Medulla oblongata (tissue), 1 donor: ENCODE measurements at regions not wholly inside any gene's neighbourhood (a gene's known extent, or its start where the extent isn't known, plus 50 kb on each side); places are given as distances from the start of the nearest gene placed in this dataset.
"Not testable (repeated sequence)": the region's sequence is repeated elsewhere in the genome, so short reads cannot be mapped to it uniquely, and the experiment has no call there.

Experiments used
- DNase-seq: peaks from one replicate; pipeline ENCODE4 v3.0.0-alpha.2; 2015; ENCODE audit errors: extremely low spot score

DNA sequence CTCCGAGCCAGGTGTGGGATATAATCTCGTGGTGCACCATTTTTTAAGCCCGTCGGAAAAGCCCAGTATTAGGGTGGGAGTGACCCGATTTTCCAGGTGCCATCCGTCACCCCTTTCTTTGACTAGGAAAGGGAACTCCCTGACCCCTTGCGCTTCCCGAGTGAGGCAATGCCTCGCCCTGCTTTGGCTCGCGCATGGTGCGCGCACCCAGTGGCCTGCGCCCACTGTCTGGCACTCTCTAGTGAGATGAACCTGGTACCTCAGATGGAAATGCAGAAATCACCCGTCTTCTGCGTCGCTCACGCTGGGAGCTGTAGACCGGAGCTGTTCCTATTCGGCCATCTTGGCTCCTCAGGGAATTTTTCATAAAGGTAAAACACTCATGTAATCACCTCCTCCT is 63.9 kb downstream of the RWDD3 start:
- not testable (repeated sequence) for DNase-seq

GRCh38 chr1:95301091-95301490 is 67.1 kb downstream of the RWDD3 start:
- DNase-seq, result no peak

- no peak for DNase-seq
Measured at GRCh38 chr1:95301614-95302013, 67.6 kb downstream of the RWDD3 start.

GRCh38 chr1:95304803-95305202 is 70.8 kb downstream of the RWDD3 start:
- no peak for DNase-seq

DNA sequence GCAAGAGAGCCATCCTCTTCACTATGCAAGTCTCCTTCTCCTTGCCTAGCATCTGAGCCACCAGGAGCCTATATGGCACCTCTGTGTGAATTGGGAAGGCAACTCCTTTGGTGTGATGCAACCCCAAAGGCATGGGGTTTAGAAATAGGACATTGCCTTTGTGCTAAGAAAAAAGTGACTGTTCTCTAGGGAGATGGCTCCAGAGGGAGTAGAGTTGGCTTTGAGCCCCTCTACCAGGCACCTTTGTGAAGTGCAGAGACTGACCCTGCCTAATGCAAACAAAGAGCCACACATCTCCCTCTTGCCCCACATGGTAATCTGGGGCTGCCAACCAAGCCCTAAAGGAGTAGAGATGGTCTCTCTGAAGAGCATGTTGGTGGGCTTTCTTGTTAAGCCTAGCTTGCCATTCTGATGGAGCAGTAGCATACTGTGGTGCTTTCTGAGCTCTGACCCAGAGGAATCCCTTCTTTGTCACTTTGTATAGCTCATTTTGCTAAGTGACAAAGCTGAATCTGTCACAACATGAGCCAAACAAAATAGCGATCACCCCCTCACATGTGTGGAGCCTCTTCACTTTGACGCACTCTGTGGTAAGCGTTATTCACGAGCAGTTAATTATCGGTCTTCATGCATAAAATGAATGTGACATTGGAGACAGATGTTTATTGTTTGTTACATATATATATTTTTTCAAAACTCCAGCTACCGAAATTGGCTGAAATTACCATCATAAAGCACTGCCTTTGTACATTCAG is 74.4 kb downstream of the RWDD3 start:
- no peak for DNase-seq

GRCh38 chr1:95309031-95309471 is 75.0 kb downstream of the RWDD3 start:
- peak; percentile 77 for DNase-seq

DNA sequence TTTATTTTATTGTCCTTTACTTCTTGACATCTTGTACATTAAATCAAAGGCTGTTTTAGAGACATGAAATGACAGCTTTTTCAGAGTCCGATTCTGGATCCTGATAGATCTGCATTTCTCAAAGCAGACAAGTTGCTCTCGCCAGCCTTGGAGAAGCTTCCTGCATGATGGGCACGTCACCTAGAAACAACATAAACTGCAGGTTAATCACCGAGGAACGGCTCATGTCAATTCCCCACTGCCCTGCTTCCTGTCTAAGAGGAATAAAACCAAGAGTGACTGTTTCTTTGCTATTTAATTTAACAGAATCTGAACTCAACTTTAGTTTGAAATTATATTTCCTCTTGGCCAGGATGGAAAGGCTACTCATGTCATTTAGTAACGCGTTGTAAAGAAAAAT is 77.0 kb downstream of the RWDD3 start:
- no peak for DNase-seq

- no peak for DNase-seq
Measured at GRCh38 chr1:95311762-95312161, 77.8 kb downstream of the RWDD3 start.

DNA sequence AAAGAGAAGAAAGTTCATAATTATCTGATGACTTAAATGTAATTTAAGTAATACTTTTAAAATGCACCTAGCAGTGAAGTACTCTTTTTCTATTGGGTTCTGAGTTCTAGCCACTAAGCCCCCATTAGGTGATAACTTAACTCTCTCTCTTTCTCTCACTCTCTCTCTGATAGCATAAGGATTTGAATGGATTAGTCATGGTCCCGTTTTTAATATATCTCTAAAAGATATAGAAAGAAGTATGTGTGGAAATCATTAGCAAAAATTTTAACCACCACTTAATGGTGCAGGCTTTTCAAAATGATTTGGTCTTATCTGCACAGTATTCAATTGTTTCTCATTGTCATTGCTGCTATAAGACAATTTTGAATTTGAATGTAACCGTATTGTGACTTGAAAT is 78.2 kb downstream of the RWDD3 start:
- DNase-seq, result no peak

DNA sequence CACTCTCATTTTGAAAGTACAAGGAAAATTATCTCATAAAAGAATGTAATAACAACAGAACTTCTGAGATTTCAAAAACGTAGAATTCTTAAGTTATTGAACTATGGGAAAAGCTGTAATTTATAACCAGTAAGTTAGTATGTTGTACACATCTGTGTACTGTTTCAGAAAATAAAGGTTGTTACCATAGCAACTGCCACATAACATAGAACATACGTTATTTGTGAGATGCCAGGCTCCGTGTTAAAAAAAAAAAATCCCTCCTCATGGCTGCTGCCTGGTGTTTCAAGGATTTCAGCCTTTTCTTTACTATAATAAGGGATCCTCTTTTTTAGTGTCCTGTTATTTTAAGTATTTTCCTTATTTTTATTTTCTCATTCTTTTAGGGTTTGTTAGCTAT is 79.5 kb downstream of the RWDD3 start:
- no peak for DNase-seq

DNA sequence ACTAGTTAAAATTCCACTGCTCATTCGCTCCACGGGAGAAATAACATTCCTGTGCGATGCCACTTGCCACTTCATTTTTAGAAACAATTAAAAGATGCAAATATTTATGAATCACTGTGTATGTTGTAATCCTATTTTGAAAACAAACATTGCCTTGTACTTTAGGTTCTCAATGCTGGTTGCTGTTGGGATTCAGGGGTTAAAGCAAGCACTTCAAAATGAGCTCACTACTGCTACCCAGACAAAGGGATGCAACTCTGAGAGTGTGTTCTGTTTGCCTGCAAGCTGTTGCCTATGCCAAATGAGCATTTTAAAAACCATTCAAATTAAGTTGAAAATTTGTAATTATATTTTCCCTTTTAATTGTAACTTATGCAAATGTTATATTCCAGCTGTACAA is 87.5 kb downstream of the RWDD3 start:
- DNase-seq, result peak; percentile 54

DNA sequence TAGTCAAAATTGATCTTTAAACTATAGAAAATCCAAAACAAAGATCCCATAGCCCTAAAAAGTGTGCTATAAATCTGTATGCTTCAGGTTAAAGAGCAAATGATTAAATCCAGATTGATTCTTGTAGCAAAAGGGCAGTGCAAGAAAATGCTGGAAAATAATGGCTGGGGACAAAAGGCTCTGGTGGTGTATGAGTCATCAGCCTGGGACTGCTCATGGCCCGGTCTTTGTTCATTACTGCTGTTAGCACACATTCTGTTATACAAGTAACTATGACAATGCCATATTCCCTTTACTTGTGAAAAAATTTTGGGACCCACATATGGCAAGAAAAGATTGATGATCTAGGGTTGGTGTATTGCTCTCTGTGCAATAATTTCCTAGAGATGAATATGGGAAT is 89.1 kb downstream of the RWDD3 start:
- DNase-seq, result peak; percentile 67

DNA sequence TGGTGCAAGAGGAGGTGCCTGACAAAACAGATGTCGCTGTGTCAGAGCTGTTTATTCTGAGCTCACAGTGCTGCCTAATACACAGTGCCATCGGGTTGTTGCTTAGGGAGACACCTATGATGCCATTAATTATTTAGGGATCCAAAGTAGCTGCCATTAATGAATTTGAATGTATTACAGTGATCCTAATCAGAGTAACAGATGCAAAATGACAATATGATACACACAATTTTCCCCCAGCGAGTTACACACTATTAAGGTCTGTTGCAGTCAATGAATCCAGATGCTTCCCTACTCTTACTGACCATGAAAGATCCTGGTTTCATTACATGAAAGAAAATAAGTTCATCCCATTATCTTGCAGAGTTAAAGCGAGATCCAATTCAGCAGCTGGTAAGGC is 91.3 kb downstream of the RWDD3 start:
- DNase-seq, result no peak

DNA sequence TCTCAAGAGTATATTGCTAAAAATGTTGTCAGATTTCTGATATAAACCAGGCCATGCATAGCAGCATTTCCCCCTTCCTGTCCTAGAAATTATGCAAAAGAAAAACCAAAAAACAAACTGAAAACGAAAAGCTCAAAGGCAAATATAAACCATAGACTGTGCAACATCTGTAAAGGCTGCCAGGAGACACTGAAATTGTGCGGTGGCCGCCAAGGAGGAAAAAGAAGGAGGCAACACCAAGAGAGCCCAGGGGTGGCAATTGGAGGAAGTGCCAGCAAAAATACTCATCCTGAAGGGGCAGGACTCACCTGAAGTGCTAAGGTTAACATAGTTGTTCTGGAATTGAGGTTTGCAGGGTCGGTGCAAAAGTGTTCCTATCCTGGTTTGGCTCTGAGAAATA is 92.0 kb downstream of the RWDD3 start:
- DNase-seq, result no peak

DNA sequence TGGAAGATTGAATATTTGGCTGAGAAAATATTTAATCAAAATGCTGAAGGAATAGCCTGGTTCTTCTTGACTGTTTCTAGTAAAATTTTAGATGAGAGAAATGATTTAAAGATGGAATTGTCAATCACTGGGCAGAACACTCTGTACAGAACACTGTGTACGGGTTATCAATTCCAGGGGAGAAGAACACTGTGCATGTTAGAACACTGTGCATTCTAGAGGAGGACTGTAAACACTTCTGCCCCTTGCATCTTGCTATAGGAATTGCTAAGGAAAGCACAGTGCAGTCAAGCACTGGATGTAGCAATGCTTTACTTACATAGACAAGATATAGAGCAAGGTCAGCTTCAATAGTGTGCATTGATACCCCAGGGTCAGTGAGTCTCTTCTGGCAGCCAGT is 98.7 kb downstream of the RWDD3 start:
- no peak for DNase-seq

DNA sequence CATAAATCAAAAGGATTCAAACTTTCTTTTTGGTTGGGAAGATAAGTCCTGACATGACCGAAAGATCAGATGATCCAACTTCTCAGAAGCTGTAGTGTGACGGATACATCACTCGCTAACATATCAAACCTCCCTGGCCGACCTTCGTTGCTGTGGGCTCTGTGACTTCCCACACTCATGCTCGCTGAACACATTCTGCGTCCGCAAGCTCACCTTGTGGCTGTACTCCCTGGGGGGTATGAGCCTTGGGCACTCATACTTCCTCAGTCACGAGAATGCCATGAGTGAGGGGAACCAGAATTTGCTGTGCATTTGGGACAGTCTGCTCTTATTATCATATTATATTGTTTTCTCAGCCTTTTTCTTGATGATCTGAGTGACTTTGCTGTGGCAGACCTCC is 105.4 kb downstream of the RWDD3 start:
- DNase-seq, result no peak

DNA sequence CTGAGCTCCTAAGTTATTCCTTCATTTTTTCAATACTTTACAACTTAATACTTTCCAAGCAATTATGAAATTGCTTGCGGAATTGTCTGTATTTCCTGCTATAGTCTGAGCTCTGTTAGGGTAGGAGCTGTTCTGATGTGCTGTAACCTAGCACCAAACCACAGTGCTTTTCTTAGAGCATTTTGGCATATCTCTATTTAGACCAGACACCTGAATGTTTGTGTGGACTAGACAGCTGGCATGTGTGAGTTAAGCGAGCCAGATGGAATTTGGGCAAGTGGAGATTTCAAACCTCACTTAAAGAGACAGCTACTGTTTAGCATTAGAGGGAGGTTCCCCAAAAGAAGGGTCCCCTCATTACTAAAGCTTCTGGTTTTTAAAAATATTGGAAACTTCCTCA is 106.1 kb downstream of the RWDD3 start:
- DNase-seq, result no peak

- DNase-seq, result no peak
Measured at GRCh38 chr1:95352767-95353166, 118.8 kb downstream of the RWDD3 start.

DNA sequence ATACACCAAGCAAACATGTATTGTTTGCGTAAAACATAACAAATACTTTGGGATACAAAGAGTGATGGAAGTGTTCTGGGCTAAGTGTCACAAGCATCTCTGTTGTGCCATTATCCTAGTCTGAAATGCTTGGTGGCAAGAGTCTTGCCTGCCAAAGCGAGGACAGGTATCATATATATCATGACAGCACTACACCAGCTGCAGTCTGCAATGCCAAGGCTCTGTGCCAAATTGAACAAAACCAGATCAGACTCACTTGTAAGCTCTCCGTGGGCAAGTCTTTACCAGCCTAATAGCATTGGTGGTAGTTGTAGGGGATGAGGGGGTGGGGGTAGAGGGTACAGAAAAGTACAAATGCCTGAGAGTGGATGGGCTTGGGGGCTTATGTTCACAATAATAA is 119.2 kb downstream of the RWDD3 start:
- no peak for DNase-seq

GRCh38 chr1:95364546-95364945 is 130.5 kb downstream of the RWDD3 start:
- no peak for DNase-seq

- DNase-seq, result no peak
Measured at GRCh38 chr1:95366498-95366897, 132.5 kb downstream of the RWDD3 start.

DNA sequence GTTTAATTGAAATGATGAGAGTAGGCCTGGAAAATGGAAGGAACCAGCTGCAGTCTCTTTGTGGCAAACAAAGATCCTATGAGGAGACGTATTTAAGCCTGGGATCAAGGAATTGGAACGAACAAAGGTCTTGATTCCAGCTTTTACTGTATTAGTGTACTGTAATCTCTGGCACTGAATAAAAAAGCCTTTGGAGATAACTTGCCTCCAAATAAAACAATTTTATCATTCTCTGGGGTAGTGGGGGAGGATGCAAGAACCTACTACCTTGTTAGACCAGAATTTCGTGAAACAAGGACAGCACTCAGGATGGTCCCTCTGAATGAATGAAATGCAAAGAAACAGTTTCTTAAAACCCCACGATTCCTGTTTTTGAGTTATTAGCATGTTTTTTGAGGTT is 134.2 kb downstream of the RWDD3 start:
- no peak for DNase-seq

- DNase-seq, result no peak
Measured at GRCh38 chr1:95369985-95370690, 136.1 kb downstream of the RWDD3 start.
